Lower lobe of right lung (tissue), 2 donors: ENCODE measurements at regions not wholly inside any gene's neighbourhood (a gene's known extent, or its start where the extent isn't known, plus 50 kb on each side); places are given as distances from the start of the nearest gene placed in this dataset.

Source experiments
- ATAC-seq, 2 donors: fragments of 200-7000 bp; cut with Tn5 transposase; one replicate each; pipeline ENCODE4 v1.9.1; 2020 to 2022; ENCODE audit warnings: mild to moderate bottlenecking in 2 of 2, moderate library complexity in 2 of 2
- DNase-seq: peaks from one replicate; pipeline ENCODE4 v3.0.0-alpha.2; 2020
- H3K27ac ChIP-seq: fragments of 200-600 bp; one replicate; pipeline ENCODE4 v1.8.0; 2022
- H3K27me3 ChIP-seq: fragments of 200-600 bp; one replicate; pipeline ENCODE4 v1.8.0; 2022; ENCODE audit warnings: low read depth
- H3K36me3 ChIP-seq: fragments of 200-600 bp; one replicate; pipeline ENCODE4 v1.8.0; 2022; ENCODE audit warnings: mild to moderate bottlenecking
- H3K4me1 ChIP-seq: fragments of 200-600 bp; one replicate; pipeline ENCODE4 v1.8.0; 2022
- H3K4me3 ChIP-seq: fragments of 200-600 bp; one replicate; pipeline ENCODE4 v1.8.0; 2022; ENCODE audit warnings: mild to moderate bottlenecking
- H3K9me3 ChIP-seq: fragments of 200-600 bp; one replicate; pipeline ENCODE4 v1.8.0; 2022
- CTCF ChIP-seq: fragments of 200-600 bp; IDR thresholded peaks from one replicate; pipeline ENCODE4 v1.8.0; 2022; ENCODE audit warnings: antibody characterized with exemption, mild to moderate bottlenecking
- intact Hi-C: fragments of 100-400 bp; cut with DNase I; formaldehyde crosslinking; loops from one replicate; pipeline ENCODE4 v1.11.0; 2022
- donor health status: DM: no; HTN: yes; CAD: no; lungs with severe emphysema.

GRCh38 chr14:87443039-87443438 is 549.9 kb downstream of the GALC start:
- Histone ChIP-seq H3K27ac (no peak overlapping the region), H3K9me3 (no peaks in the 10 kb centered on the region), H3K27me3 (no peaks in the 10 kb centered on the region), H3K4me1 (no peaks in the 10 kb centered on the region), H3K36me3 (no peaks in the 10 kb centered on the region), H3K4me3 (no peak overlapping the region)
- intact Hi-C loops = no loop called here
- DNase-seq (no peak), ATAC-seq (no peak)
- TF ChIP-seq CTCF = no peak

GRCh38 chr14:87437158-87437557 is 555.8 kb downstream of the GALC start:
- no peaks in the 10 kb centered on the region for H3K27me3 ChIP-seq
- ATAC-seq = no peak

GRCh38 chr14:87434680-87435079 is 558.3 kb downstream of the GALC start:
- ATAC-seq (no peak), DNase-seq (no peak)
- intact Hi-C loops = no loop called here
- Histone ChIP-seq H3K36me3 (no peaks in the 10 kb centered on the region), H3K4me1 (no peaks in the 10 kb centered on the region), H3K9me3 (no peaks in the 10 kb centered on the region), H3K27ac (no peak overlapping the region), H3K27me3 (no peaks in the 10 kb centered on the region), H3K4me3 (no peak overlapping the region)
- no peak for TF ChIP-seq CTCF

More at GRCh38 chr14:87437158-87437557, 555.8 kb downstream of the GALC start:
- Histone ChIP-seq H3K9me3 (no peaks in the 10 kb centered on the region), H3K36me3 (no peaks in the 10 kb centered on the region), H3K4me3 (no peak overlapping the region), H3K4me1 (no peaks in the 10 kb centered on the region), H3K27ac (no peak overlapping the region)
- no peak for DNase-seq
- intact Hi-C loops = no loop called here
- TF ChIP-seq CTCF = no peak

GRCh38 chr14:87434011-87434410 is 559.0 kb downstream of the GALC start:
- H3K36me3 ChIP-seq = no peaks in the 10 kb centered on the region
- no peak for TF ChIP-seq CTCF
- H3K4me1 ChIP-seq = no peaks in the 10 kb centered on the region
- H3K4me3 ChIP-seq = no peak overlapping the region
- no peak overlapping the region for H3K27ac ChIP-seq
- intact Hi-C loops = no loop called here
- no peak for ATAC-seq
- DNase-seq = no peak
- no peaks in the 10 kb centered on the region for H3K27me3 ChIP-seq
- H3K9me3 ChIP-seq = no peaks in the 10 kb centered on the region

- TF ChIP-seq CTCF = no peak
- Histone ChIP-seq H3K27me3 (no peaks in the 10 kb centered on the region), H3K36me3 (no peaks in the 10 kb centered on the region), H3K9me3 (no peaks in the 10 kb centered on the region), H3K4me3 (no peak overlapping the region), H3K4me1 (no peaks in the 10 kb centered on the region), H3K27ac (no peak overlapping the region)
- intact Hi-C loops = no loop called here
- DNase-seq = no peak
- ATAC-seq = no peak
Observed at GRCh38 chr14:87432698-87433097, 560.3 kb downstream of the GALC start.

GRCh38 chr14:87430810-87431209 is 562.2 kb downstream of the GALC start:
- no peak overlapping the region for H3K27ac ChIP-seq
- TF ChIP-seq CTCF = no peak
- ATAC-seq (no peak), DNase-seq (no peak)
- no peaks in the 10 kb centered on the region for H3K27me3 ChIP-seq
- no peak overlapping the region for H3K4me3 ChIP-seq
- intact Hi-C loops = no loop called here
- no peaks in the 10 kb centered on the region for H3K4me1 ChIP-seq
- no peaks in the 10 kb centered on the region for H3K9me3 ChIP-seq
- H3K36me3 ChIP-seq = no peaks in the 10 kb centered on the region
